ENCODE measurements at regions not wholly inside any gene's neighbourhood (a gene's known extent, or its start where the extent isn't known, plus 50 kb on each side); places are given as distances from the start of the nearest gene placed in this dataset.

DNA sequence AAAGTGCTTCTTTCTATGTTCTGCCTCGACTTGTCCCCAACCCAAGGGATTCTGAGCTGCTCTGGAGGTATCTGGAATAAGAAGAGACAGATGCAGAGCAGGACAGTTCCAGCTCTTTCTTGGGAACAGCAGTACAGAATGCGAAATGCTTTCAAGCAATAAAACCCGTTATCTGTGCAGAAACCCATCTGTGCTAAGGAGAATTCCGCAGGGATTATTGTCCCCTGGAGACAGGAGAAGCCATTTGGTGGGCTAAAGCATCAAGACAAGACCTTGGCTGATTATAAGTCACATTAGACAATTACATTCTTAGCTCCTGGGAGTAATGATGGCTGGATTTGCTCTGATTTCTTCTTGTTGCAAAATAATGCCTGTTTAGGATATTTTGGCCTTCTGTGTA, 185.4 kb upstream of the GLI2 start:
- no peak overlapping the region for H3K4me3 ChIP-seq (replicated peaks; ENCODE audit: low read depth, low read length)
- TF ChIP-seq, protein P1, sequence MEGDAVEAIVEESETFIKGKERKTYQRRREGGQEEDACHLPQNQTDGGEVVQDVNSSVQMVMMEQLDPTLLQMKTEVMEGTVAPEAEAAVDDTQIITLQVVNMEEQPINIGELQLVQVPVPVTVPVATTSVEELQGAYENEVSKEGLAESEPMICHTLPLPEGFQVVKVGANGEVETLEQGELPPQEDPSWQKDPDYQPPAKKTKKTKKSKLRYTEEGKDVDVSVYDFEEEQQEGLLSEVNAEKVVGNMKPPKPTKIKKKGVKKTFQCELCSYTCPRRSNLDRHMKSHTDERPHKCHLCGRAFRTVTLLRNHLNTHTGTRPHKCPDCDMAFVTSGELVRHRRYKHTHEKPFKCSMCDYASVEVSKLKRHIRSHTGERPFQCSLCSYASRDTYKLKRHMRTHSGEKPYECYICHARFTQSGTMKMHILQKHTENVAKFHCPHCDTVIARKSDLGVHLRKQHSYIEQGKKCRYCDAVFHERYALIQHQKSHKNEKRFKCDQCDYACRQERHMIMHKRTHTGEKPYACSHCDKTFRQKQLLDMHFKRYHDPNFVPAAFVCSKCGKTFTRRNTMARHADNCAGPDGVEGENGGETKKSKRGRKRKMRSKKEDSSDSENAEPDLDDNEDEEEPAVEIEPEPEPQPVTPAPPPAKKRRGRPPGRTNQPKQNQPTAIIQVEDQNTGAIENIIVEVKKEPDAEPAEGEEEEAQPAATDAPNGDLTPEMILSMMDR (IDR thresholded peaks at IDR 0.05; ENCODE audit: low read length, missing control alignments) = no peak

DNA sequence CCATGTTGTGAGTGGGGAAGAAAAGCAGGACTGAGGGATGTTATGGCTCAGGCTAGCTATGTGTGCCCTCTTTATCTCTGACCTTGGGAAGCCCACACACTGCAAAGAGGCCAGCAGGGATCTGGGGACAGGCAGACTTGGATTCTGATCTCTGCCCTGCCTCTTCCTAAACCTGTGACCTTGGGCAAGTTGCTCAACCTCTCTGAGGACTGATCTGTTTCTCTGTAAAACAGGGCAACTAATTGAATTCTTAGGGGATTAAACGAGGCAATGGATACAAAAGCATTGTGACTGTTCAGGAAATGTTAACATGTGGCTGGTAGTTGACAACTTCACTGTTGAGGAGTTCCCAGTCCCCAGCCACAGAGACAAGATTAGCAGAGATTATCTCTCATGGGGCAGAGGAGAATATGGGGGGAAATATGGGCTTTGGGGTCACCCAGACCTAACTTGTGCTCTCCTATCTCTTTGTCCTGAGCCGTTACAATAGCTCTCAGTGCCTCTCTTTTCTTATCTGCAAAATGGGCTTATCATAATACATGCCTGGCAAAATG, 184.7 kb upstream of the GLI2 start:
- no peak overlapping the region for H3K4me3 ChIP-seq (replicated peaks; ENCODE audit: low read depth, low read length)
- DNase-seq (ENCODE audit: low read depth) = no peak
- TF ChIP-seq, protein P1 (IDR thresholded peaks at IDR 0.05; ENCODE audit: low read length, missing control alignments) = no peak

More for the DNA sequence above, 185.4 kb upstream of the GLI2 start:
- DNase-seq (ENCODE audit: low read depth) = no peak

DNA sequence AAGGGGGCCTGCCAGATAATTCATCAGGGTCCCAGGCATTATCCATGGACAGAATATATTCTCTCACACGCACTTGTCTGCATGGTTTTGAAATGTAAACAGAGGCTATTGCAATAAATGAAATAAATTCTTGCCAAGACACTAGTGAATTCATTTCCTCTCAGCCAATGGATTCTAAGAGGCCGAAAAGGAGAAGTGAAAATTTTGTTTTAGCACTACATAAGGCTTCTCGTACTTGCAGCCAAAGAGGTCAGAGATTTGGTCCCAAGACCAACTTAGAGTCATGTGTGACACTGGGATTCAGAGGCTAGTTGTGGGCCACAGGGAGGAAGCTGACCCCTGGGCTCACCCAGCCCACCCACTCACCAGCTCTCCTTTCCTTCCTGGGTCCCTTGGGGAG, 184.1 kb upstream of the GLI2 start:
- no peak overlapping the region for H3K4me3 ChIP-seq (replicated peaks; ENCODE audit: low read depth, low read length)
- peak; percentile 24 for DNase-seq (ENCODE audit: low read depth)
- TF ChIP-seq, protein P1 (IDR thresholded peaks at IDR 0.05; ENCODE audit: low read length, missing control alignments) = no peak

DNA sequence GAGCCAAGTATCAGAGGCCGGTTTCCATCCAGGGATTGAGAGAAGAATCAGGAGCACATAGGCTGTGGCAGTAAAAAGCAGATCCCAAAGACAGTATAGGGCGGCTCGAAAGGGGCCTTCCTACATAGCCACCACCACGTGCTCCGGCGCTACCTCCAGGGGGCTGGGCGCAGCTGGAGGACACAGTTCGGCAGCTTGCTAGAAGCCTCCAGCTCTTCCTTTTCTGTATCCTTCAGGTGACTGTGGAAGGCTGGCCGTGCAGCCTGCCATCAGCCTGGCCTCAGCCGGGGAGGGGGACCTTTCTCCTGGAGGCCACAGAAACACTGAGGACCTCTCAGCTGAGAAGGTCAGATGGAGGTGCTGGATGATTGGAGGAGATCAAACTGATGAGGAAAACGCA, 183.6 kb upstream of the GLI2 start:
- TF ChIP-seq, protein P1 (IDR thresholded peaks at IDR 0.05; ENCODE audit: low read length, missing control alignments) = no peak
- no peak for DNase-seq (ENCODE audit: low read depth)
- no peak overlapping the region for H3K4me3 ChIP-seq (replicated peaks; ENCODE audit: low read depth, low read length)

DNA sequence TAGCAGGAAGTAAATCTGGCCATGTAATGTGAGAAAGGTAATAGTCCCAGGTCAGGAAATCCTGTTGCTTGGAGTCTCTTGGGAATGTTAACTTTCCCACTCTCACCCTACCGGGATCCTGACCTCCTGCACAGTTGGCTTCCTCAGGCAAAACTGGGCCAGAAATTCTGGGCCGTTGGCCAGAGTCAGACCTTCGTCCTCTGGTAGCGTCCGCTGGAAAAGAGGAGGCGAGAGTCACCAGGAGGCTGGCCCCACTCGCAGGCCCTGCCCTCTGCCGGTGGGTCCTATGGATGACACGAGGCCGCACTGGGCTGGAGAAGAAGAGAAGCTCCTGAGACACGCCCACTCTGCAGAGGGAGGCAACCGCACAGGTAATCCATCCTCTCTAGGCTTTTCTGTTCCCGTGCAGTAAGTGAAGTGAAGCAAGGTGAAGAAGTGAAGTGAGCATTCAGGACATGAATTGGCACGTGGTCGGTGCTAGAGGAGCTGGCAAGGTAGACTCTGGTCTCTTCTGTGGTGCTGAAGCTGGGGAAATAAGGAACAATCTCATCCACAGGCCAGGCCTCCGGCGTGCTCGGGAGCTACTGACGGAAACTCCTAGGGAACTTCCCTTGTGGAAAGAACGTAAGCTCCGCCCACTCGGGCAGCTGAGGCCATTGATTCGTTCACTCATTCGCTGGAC, 182.7 kb upstream of the GLI2 start:
- peak; percentile 92 for DNase-seq (ENCODE audit: low read depth)
- no peak overlapping the region for H3K4me3 ChIP-seq (replicated peaks; ENCODE audit: low read depth, low read length)
- TF ChIP-seq, protein P1 (IDR thresholded peaks at IDR 0.05; ENCODE audit: low read length, missing control alignments) = peak; percentile 80

DNA sequence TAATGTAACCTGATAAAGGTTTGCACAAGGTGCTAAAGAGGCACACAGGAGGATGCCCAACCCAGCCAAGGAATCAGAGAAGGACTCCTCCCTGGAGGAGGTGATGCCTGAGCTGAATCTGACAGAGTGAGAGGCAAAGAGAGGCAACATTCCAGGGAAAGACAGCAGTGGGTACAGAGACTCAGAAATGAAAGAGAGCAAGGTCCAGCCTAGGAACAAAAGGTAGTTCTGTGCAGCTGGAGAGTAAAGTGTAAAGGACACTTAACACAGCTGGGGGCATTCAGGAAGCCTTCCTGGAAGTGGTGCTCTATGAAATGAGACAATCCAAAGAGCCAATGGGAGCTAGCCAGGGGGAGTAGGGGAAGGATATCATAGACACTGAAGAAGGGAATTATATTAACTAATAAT, 181.0 kb upstream of the GLI2 start:
- no peak for DNase-seq (ENCODE audit: low read depth)
- H3K4me3 ChIP-seq (replicated peaks; ENCODE audit: low read depth, low read length) = no peak overlapping the region
- TF ChIP-seq, protein P1 (IDR thresholded peaks at IDR 0.05; ENCODE audit: low read length, missing control alignments) = no peak

DNA sequence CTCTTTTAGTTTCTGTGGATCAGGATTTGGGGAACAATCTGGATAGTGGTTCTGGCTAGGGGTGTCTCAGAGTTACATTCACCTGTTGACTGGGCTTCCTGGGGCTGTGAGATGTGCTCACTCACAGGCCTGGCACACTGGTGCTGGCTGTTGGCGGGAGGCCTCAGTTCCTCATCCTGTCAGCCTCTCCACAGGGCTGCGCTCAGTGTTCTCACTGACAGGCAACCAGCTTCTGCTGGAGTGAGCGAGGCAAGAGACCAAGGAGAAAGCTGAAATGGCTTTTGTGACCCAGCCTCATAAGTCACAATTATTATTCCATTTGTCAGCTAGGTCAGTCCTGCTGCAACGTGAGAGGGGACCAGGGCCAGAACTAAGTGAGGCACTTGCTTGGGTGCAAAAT, 180.6 kb upstream of the GLI2 start:
- DNase-seq (ENCODE audit: low read depth) = no peak
- no peak overlapping the region for H3K4me3 ChIP-seq (replicated peaks; ENCODE audit: low read depth, low read length)
- TF ChIP-seq, protein P1 (IDR thresholded peaks at IDR 0.05; ENCODE audit: low read length, missing control alignments) = no peak
